Mesendoderm (in vitro differentiated cells): ENCODE measurements at regions not wholly inside any gene's neighbourhood (a gene's known extent, or its start where the extent isn't known, plus 50 kb on each side); places are given as distances from the start of the nearest gene placed in this dataset.
"Not testable (repeated sequence)": the region's sequence is repeated elsewhere in the genome, so short reads cannot be mapped to it uniquely, and the experiment has no call there.

Experiments used
- DNase-seq: peaks from one replicate; pipeline ENCODE4 v3.0.0; 2013
- H2AK5ac ChIP-seq: 2 replicates; pipeline ENCODE4 v1.6.1; 2013; ENCODE audit warnings: low read length, inconsistent platforms
- H2BK120ac ChIP-seq: 2 replicates; pipeline ENCODE4 v1.6.1; 2013; ENCODE audit warnings: low read depth, mild to moderate bottlenecking, low read length, moderate library complexity, mixed read lengths
- H2BK15ac ChIP-seq: replicated peaks from 2 replicates; pipeline ENCODE4 v1.6.1; 2013; ENCODE audit warnings: low read depth, mild to moderate bottlenecking, moderate library complexity
- H2BK5ac ChIP-seq: 2 replicates; pipeline ENCODE4 v1.6.1; 2013; ENCODE audit warnings: low read length, inconsistent platforms
- H3K18ac ChIP-seq: 2 replicates; pipeline ENCODE4 v1.6.1; 2013; ENCODE audit warnings: mild to moderate bottlenecking, low read length, mixed read lengths
- H3K23ac ChIP-seq: one replicate; pipeline ENCODE4 v1.6.1; 2013; ENCODE audit warnings: low read length
- H3K27ac ChIP-seq: 2 replicates; pipeline ENCODE4 v1.5.1; 2013; ENCODE audit warnings: low read depth, mild to moderate bottlenecking, inconsistent platforms, low read length, moderate library complexity
- H3K27me3 ChIP-seq: 2 replicates; pipeline ENCODE4 v1.6.1; 2013; ENCODE audit warnings: low read length, control low read depth, mild to moderate bottlenecking, inconsistent platforms; ENCODE audit not compliant: insufficient read depth, poor library complexity
- H3K36me3 ChIP-seq: 2 replicates; pipeline ENCODE4 v1.6.1; 2013; ENCODE audit warnings: low read length, inconsistent platforms; ENCODE audit not compliant: control insufficient read depth, insufficient read depth
- H3K4ac ChIP-seq: one replicate; pipeline ENCODE4 v1.6.1; 2013; ENCODE audit warnings: low read depth, mild to moderate bottlenecking, low read length, moderate library complexity
- H3K4me1 ChIP-seq: 2 replicates; pipeline ENCODE4 v1.6.1; 2013; ENCODE audit warnings: low read depth, low read length, inconsistent platforms; ENCODE audit not compliant: control insufficient read depth
- H3K4me2 ChIP-seq: 2 replicates; pipeline ENCODE4 v1.6.1; 2013; ENCODE audit warnings: low read length
- H3K4me3 ChIP-seq: 2 replicates; pipeline ENCODE4 v1.5.1; 2013; ENCODE audit warnings: mild to moderate bottlenecking, low read length
- H3K56ac ChIP-seq: one replicate; pipeline ENCODE4 v1.6.1; 2013; ENCODE audit warnings: low read length
- H3K79me1 ChIP-seq: 2 replicates; pipeline ENCODE4 v1.6.1; 2013; ENCODE audit warnings: low read length, inconsistent platforms
- H3K79me2 ChIP-seq: 2 replicates; pipeline ENCODE4 v1.6.1; 2013; ENCODE audit warnings: mild to moderate bottlenecking, low read length; ENCODE audit not compliant: control insufficient read depth, insufficient read depth
- H3K9ac ChIP-seq: 2 replicates; pipeline ENCODE4 v1.6.1; 2013; ENCODE audit warnings: low read length, inconsistent platforms
- H4K5ac ChIP-seq: one replicate; pipeline ENCODE4 v1.6.1; 2013; ENCODE audit warnings: low read length
- H4K8ac ChIP-seq: one replicate; pipeline ENCODE4 v1.6.1; 2013; ENCODE audit warnings: low read depth, mild to moderate bottlenecking, control low read depth, low read length, moderate library complexity
- WGBS: extraction: QIAGEN DNeasy Blood & Tissue Kit; methylation state at CpG from one replicate; pipeline ENCODE4 v1.1.7; 2013; ENCODE audit warnings: low lambda C conversion rate, missing lambda C conversion rate; ENCODE audit not compliant: insufficient coverage; ENCODE audit errors: extremely low coverage; 5-methylcytosine and 5-hydroxymethylcytosine counted together

- Histone ChIP-seq H3K23ac (no peak overlapping the region), H3K4me1 (no peaks in the 10 kb centered on the region), H3K9ac (no peak overlapping the region), H3K36me3 (no peaks in the 10 kb centered on the region), H2BK120ac (no peak overlapping the region), H4K5ac (no peak overlapping the region), H3K79me1 (no peaks in the 10 kb centered on the region), H3K56ac (no peak overlapping the region), H3K27ac (no peak overlapping the region), H3K4ac (no peak overlapping the region), H2BK15ac (no peak overlapping the region), H3K27me3 (no peaks in the 10 kb centered on the region), H3K79me2 (no peaks in the 10 kb centered on the region), H4K8ac (no peak overlapping the region), H3K18ac (no peak overlapping the region), H3K4me2 (no peak overlapping the region), H3K4me3 (no peak overlapping the region), H2AK5ac (no peak overlapping the region), H2BK5ac (no peak overlapping the region)
- no peak for DNase-seq
- no CpG with 5 or more reads among the region's 4 CpGs for WGBS
Observed at GRCh38 chr4:159859656-159860148, 756.8 kb downstream of the RAPGEF2 start.

- no peak overlapping the region for H3K56ac ChIP-seq
- H3K79me1 ChIP-seq = no peaks in the 10 kb centered on the region
- H3K9ac ChIP-seq = no peak overlapping the region
- H3K4ac ChIP-seq = no peak overlapping the region
- no peak overlapping the region for H2AK5ac ChIP-seq
- no peaks in the 10 kb centered on the region for H3K36me3 ChIP-seq
- no peak overlapping the region for H4K5ac ChIP-seq
- H3K4me3 ChIP-seq = no peak overlapping the region
- H3K4me1 ChIP-seq = no peaks in the 10 kb centered on the region
- no peaks in the 10 kb centered on the region for H3K79me2 ChIP-seq
- H3K27me3 ChIP-seq = no peaks in the 10 kb centered on the region
- no peak overlapping the region for H2BK5ac ChIP-seq
- WGBS = no CpG with 5 or more reads among the region's 3 CpGs
- no peak overlapping the region for H3K23ac ChIP-seq
- H4K8ac ChIP-seq = no peak overlapping the region
- no peak for DNase-seq
- H2BK15ac ChIP-seq = no peak overlapping the region
- H2BK120ac ChIP-seq = no peak overlapping the region
- H3K4me2 ChIP-seq = no peak overlapping the region
- H3K18ac ChIP-seq = no peak overlapping the region
- H3K27ac ChIP-seq = no peak overlapping the region
Observed at GRCh38 chr4:159860945-159861344, 758.1 kb downstream of the RAPGEF2 start.

- Histone ChIP-seq H3K79me2 (no peaks in the 10 kb centered on the region), H3K18ac (no peak overlapping the region), H4K5ac (no peak overlapping the region), H3K9ac (no peak overlapping the region), H3K27ac (no peak overlapping the region), H2AK5ac (no peak overlapping the region), H2BK120ac (no peak overlapping the region), H3K27me3 (no peaks in the 10 kb centered on the region), H3K4me3 (no peak overlapping the region), H3K36me3 (no peaks in the 10 kb centered on the region), H2BK15ac (no peak overlapping the region), H3K4ac (no peak overlapping the region), H3K23ac (no peak overlapping the region), H3K56ac (no peak overlapping the region), H4K8ac (no peak overlapping the region), H3K4me2 (no peak overlapping the region), H3K79me1 (no peaks in the 10 kb centered on the region), H3K4me1 (no peaks in the 10 kb centered on the region), H2BK5ac (no peak overlapping the region)
- no peak for DNase-seq
- WGBS = 100% methylated on average over 1 of the region's 3 CpGs
Observed at GRCh38 chr4:159864337-159864736, 761.5 kb downstream of the RAPGEF2 start.

- Histone ChIP-seq H2BK5ac (no peak overlapping the region), H2AK5ac (no peak overlapping the region), H3K79me2 (no peaks in the 10 kb centered on the region), H3K4me2 (no peak overlapping the region), H3K27ac (no peak overlapping the region), H3K23ac (no peak overlapping the region), H3K27me3 (no peaks in the 10 kb centered on the region), H3K36me3 (no peaks in the 10 kb centered on the region), H4K5ac (no peak overlapping the region), H3K9ac (no peak overlapping the region), H2BK120ac (no peak overlapping the region), H3K56ac (no peak overlapping the region), H3K79me1 (no peaks in the 10 kb centered on the region), H3K4ac (no peak overlapping the region), H3K4me3 (no peak overlapping the region), H4K8ac (no peak overlapping the region), H3K18ac (no peak overlapping the region), H2BK15ac (no peak overlapping the region), H3K4me1 (no peaks in the 10 kb centered on the region)
- WGBS = no CpG with 5 or more reads among the region's 1 CpG
- no peak for DNase-seq
Observed at GRCh38 chr4:159867673-159868072, 764.8 kb downstream of the RAPGEF2 start.

- not testable (repeated sequence) for H2BK5ac ChIP-seq, H3K79me2 ChIP-seq, H3K4me2 ChIP-seq, H2BK120ac ChIP-seq, H3K23ac ChIP-seq, H3K4me1 ChIP-seq, DNase-seq, H4K8ac ChIP-seq, H3K18ac ChIP-seq, H3K9ac ChIP-seq, H2AK5ac ChIP-seq, H3K36me3 ChIP-seq, H3K27ac ChIP-seq, H3K79me1 ChIP-seq, H3K27me3 ChIP-seq, H3K4ac ChIP-seq, H3K56ac ChIP-seq, H2BK15ac ChIP-seq, H4K5ac ChIP-seq, H3K4me3 ChIP-seq
- no CpG with 5 or more reads among the region's 23 CpGs for WGBS
Observed at GRCh38 chr4:159868936-159869335, 766.1 kb downstream of the RAPGEF2 start.

GRCh38 chr4:159871141-159871540 lies 768.3 kb downstream of the RAPGEF2 start:
- no peak overlapping the region for H3K27ac ChIP-seq
- no peak overlapping the region for H2AK5ac ChIP-seq
- no peak for DNase-seq
- H4K8ac ChIP-seq = no peak overlapping the region
- H2BK15ac ChIP-seq = no peak overlapping the region
- no peak overlapping the region for H3K56ac ChIP-seq
- H3K79me2 ChIP-seq = no peaks in the 10 kb centered on the region
- H3K4ac ChIP-seq = no peak overlapping the region
- no peak overlapping the region for H4K5ac ChIP-seq
- H3K9ac ChIP-seq = no peak overlapping the region
- H3K18ac ChIP-seq = no peak overlapping the region
- no peak overlapping the region for H2BK5ac ChIP-seq
- H2BK120ac ChIP-seq = no peak overlapping the region
- no peaks in the 10 kb centered on the region for H3K36me3 ChIP-seq
- no peak overlapping the region for H3K4me2 ChIP-seq
- WGBS = no CpG with 5 or more reads among the region's 1 CpG
- no peak overlapping the region for H3K23ac ChIP-seq
- H3K27me3 ChIP-seq = no peaks in the 10 kb centered on the region
- H3K4me1 ChIP-seq = no peaks in the 10 kb centered on the region
- no peaks in the 10 kb centered on the region for H3K79me1 ChIP-seq
- no peak overlapping the region for H3K4me3 ChIP-seq
